GM10248 (cell line): ENCODE measurements at regions not wholly inside any gene's neighbourhood (a gene's known extent, or its start where the extent isn't known, plus 50 kb on each side); places are given as distances from the start of the nearest gene placed in this dataset.

Experiments used
- CTCF ChIA-PET: fragments of 300-600 bp; sonication (Branson Sonifier 250); formaldehyde crosslinking; extraction: SDS; loops from one replicate; lab custom pipeline; 2021; ENCODE audit warnings: antibody characterized with exemption; lab: Yijun Ruan, JAX
- POLR2A ChIA-PET: fragments of 350-650 bp; sonication (Branson Sonifier 250); formaldehyde crosslinking; extraction: SDS; loops from one replicate; lab custom pipeline; 2020; ENCODE audit warnings: antibody characterized with exemption; lab: Yijun Ruan, JAX
- DNase-seq: peaks from one replicate; pipeline ENCODE4 v3.0.0; 2012; ENCODE audit errors: extremely low spot score
- CTCF ChIP-seq: IDR thresholded peaks from 2 replicates; pipeline ENCODE4 v1.5.1; 2012; ENCODE audit warnings: mild to moderate bottlenecking, low read depth; ENCODE audit errors: extremely low read depth, missing control alignments, control extremely low read depth

DNA sequence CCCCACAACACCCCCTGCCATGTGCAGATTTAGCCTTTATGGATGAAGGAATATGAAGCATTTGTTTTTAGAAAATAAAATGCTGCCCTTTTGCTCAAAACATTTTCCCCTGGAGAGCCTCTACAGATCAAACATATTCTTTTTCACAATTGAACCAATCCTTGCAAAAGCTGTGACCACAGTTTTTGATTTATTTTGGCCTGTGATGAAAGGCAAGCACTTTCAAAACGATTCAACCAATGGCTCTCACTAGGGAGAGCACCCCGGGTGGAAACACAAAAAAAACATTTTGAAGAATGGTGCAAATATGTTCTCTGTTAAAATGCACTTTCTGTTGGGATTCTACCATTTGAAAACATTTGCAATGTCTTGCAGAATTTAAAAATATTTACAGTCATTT, 476.0 kb upstream of the ONECUT1 start:
- no peak for DNase-seq
- CTCF ChIA-PET = no interaction called here
- TF ChIP-seq CTCF = no peak
- POLR2A ChIA-PET = no interaction called here

DNA sequence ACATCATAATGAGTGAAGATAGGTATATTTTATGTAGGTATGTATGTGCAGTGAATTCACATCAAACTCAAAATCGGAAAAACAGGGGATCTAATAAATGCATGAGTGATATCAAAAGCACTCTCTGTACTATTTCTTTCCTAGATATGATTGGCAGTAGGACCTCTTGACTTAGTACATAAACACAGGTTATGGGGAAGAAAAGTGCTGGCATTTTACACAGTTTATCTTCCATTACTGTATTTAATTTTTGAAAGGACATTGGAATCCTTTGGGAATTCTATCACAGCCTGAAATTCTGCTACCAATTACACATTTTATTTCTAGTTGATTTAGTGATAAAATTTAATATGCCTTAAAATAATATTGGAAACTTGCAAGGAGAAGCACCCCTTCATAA, 470.5 kb upstream of the ONECUT1 start:
- ChIA-PET CTCF (no interaction called here), POLR2A (no interaction called here)
- no peak for TF ChIP-seq CTCF
- no peak for DNase-seq

GRCh38 chr15:53256457-53256856, 466.3 kb upstream of the ONECUT1 start:
- no peak for TF ChIP-seq CTCF
- no peak for DNase-seq
- ChIA-PET CTCF (interaction anchor here (0.7 kb wide), 1 partner anchor 10 kb away, joined by 3 read pairs; no protein-coding TSS in a partner anchor), POLR2A (no interaction called here)

GRCh38 chr15:53256043-53256442, 465.9 kb upstream of the ONECUT1 start:
- ChIA-PET CTCF (no interaction called here), POLR2A (no interaction called here)
- no peak for TF ChIP-seq CTCF
- DNase-seq = no peak

- no peak for DNase-seq
- no peak for TF ChIP-seq CTCF
- POLR2A ChIA-PET = no interaction called here
- CTCF ChIA-PET = interaction anchor here (1.3 kb wide), 1 partner anchor 9 kb away, joined by 3 read pairs; no protein-coding TSS in a partner anchor
These were observed 461.9 kb upstream of the ONECUT1 start for GRCh38 chr15:53251996-53252395.

- CTCF ChIA-PET = interaction anchor here (1.3 kb wide), 1 partner anchor 9 kb away, joined by 3 read pairs; no protein-coding TSS in a partner anchor
- DNase-seq = no peak
- no peak for TF ChIP-seq CTCF
- POLR2A ChIA-PET = no interaction called here
These were observed 461.4 kb upstream of the ONECUT1 start for GRCh38 chr15:53251523-53251922.
